IMR-90 (cell line): ENCODE measurements at regions not wholly inside any gene's neighbourhood (a gene's known extent, or its start where the extent isn't known, plus 50 kb on each side); places are given as distances from the start of the nearest gene placed in this dataset.

Source experiments
- ATAC-seq: fragments of 200-7000 bp; cut with Tn5 transposase; 2 replicates; pipeline ENCODE4 v1.9.1; 2020; ENCODE audit warnings: low read depth, mild to moderate bottlenecking, moderate library complexity
- BruUV-seq: library from RNA; stranded (reverse); fragments of 400-500 nt; replicated peaks from 2 replicates; lab custom pipeline; 2021; lab: Mats Ljungman, UMichigan
- CTCF ChIA-PET: fragments of 300-600 bp; formaldehyde crosslinking; extraction: SDS; loops from one replicate; lab custom pipeline; 2021; ENCODE audit warnings: antibody characterized with exemption; lab: Yijun Ruan, JAX
- POLR2A ChIA-PET: fragments of 300-600 bp; sonication (Branson Sonifier 250); formaldehyde crosslinking; loops from one replicate; lab custom pipeline; 2022; ENCODE audit warnings: antibody characterized with exemption; ENCODE audit not compliant: unreplicated experiment; lab: Charles Lee
- DNase-seq: peaks from one replicate; pipeline ENCODE4 v3.0.0; 2013
- H2AFZ ChIP-seq: replicated peaks from 2 replicates; pipeline ENCODE3; 2013; ENCODE audit warnings: low read length, mild to moderate bottlenecking; ENCODE audit not compliant: poor library complexity
- H2AK5ac ChIP-seq: 2 replicates; pipeline ENCODE4 v1.6.1; 2013; ENCODE audit warnings: low read depth, low read length, inconsistent platforms
- H2AK9ac ChIP-seq: replicated peaks from 2 replicates; pipeline ENCODE3; 2013; ENCODE audit warnings: mild to moderate bottlenecking, low read depth, low read length, moderate library complexity; ENCODE audit not compliant: poor library complexity
- H2BK120ac ChIP-seq: 2 replicates; pipeline ENCODE4 v1.6.1; 2013; ENCODE audit warnings: low read depth, low read length, inconsistent platforms
- H2BK15ac ChIP-seq: 3 replicates; pipeline ENCODE4 v1.6.1; 2013; ENCODE audit warnings: low read depth, low read length, inconsistent platforms
- H2BK20ac ChIP-seq: 2 replicates; pipeline ENCODE4 v1.6.1; 2013; ENCODE audit warnings: low read depth, mild to moderate bottlenecking, inconsistent platforms, low read length, moderate library complexity
- H2BK5ac ChIP-seq: 2 replicates; pipeline ENCODE4 v1.6.1; 2013; ENCODE audit warnings: mild to moderate bottlenecking, low read depth, low read length, inconsistent platforms; ENCODE audit not compliant: poor library complexity, severe bottlenecking
- H3K14ac ChIP-seq: replicated peaks from 2 replicates; pipeline ENCODE4 v1.6.1; 2013; ENCODE audit warnings: low read depth, low read length, inconsistent platforms
- H3K18ac ChIP-seq: 2 replicates; pipeline ENCODE4 v1.6.1; 2013; ENCODE audit warnings: low read depth, low read length, control low read depth
- H3K23ac ChIP-seq: 2 replicates; pipeline ENCODE4 v1.6.1; 2013; ENCODE audit warnings: low read depth, low read length, inconsistent platforms
- H3K27ac ChIP-seq: 2 replicates; pipeline ENCODE4 v1.5.1; 2013; ENCODE audit warnings: mild to moderate bottlenecking, control low read depth, low read length; ENCODE audit not compliant: insufficient read depth
- H3K27me3 ChIP-seq: 2 replicates; pipeline ENCODE4 v1.6.1; 2013; ENCODE audit warnings: low read length; ENCODE audit not compliant: control insufficient read depth, insufficient read depth
- H3K36me3 ChIP-seq: 2 replicates; pipeline ENCODE4 v1.6.1; 2013; ENCODE audit warnings: low read length, mixed read lengths; ENCODE audit not compliant: control insufficient read depth, insufficient read depth
- H3K4ac ChIP-seq: 2 replicates; pipeline ENCODE4 v1.6.1; 2013; ENCODE audit warnings: low read depth, low read length, inconsistent platforms
- H3K4me1 ChIP-seq: 2 replicates; pipeline ENCODE4 v1.6.1; 2013; ENCODE audit warnings: low read length, mixed read lengths; ENCODE audit not compliant: control insufficient read depth, insufficient read depth
- H3K4me2 ChIP-seq: 2 replicates; pipeline ENCODE4 v1.6.1; 2013; ENCODE audit warnings: low read depth, mild to moderate bottlenecking, control low read depth, low read length, moderate library complexity
- H3K4me3 ChIP-seq: 2 replicates; pipeline ENCODE4 v1.5.1; 2013; ENCODE audit warnings: low read depth, mild to moderate bottlenecking, control low read depth, low read length, moderate library complexity; ENCODE audit not compliant: insufficient read depth
- H3K56ac ChIP-seq: 2 replicates; pipeline ENCODE4 v1.6.1; 2013; ENCODE audit warnings: low read length, inconsistent platforms; ENCODE audit not compliant: insufficient read depth; ENCODE audit errors: extremely low read depth
- H3K79me1 ChIP-seq, 2 experiments: 2 replicates each; pipeline ENCODE4 v1.6.1; 2013; ENCODE audit warnings: low read length in 2 of 2, inconsistent platforms in 1 of 2, low read depth in 1 of 2
- H3K9ac ChIP-seq: 2 replicates; pipeline ENCODE4 v1.6.1; 2013; ENCODE audit warnings: low read depth, low read length, control low read depth
- H3K9me1 ChIP-seq: 2 replicates; pipeline ENCODE4 v1.6.1; 2013; ENCODE audit warnings: low read length, inconsistent platforms; ENCODE audit not compliant: insufficient read depth
- H3K9me3 ChIP-seq: 2 replicates; pipeline ENCODE4 v1.6.1; 2013; ENCODE audit warnings: low read length; ENCODE audit not compliant: control insufficient read depth, insufficient read depth
- H4K20me1 ChIP-seq: 2 replicates; pipeline ENCODE4 v1.6.1; 2013; ENCODE audit warnings: low read length, inconsistent platforms; ENCODE audit not compliant: insufficient read depth
- H4K5ac ChIP-seq: 2 replicates; pipeline ENCODE4 v1.6.1; 2013; ENCODE audit warnings: mild to moderate bottlenecking, low read depth, low read length, control low read depth
- H4K8ac ChIP-seq, 2 experiments: 2 replicates each; pipeline ENCODE4 v1.6.1; 2013; ENCODE audit warnings: low read depth in 2 of 2, low read length in 2 of 2, control low read depth in 1 of 2, inconsistent platforms in 1 of 2
- H4K91ac ChIP-seq: 2 replicates; pipeline ENCODE4 v1.6.1; 2013; ENCODE audit warnings: low read depth, low read length, inconsistent platforms; ENCODE audit not compliant: insufficient read depth
- BHLHE40 ChIP-seq: fragments of 150-350 bp; IDR thresholded peaks from 2 replicates; pipeline ENCODE4 v1.6.1; 2016; ENCODE audit warnings: mild to moderate bottlenecking, low read depth, low read length
- CHD1 ChIP-seq: IDR thresholded peaks from 2 replicates; pipeline ENCODE4 v1.6.1; 2012; ENCODE audit warnings: low read depth, low read length, improper control_type of control experiment
- CTCF ChIP-seq: conservative IDR thresholded peaks from 2 replicates; pipeline ENCODE4 v1.5.1; 2012; ENCODE audit warnings: mild to moderate bottlenecking, low read depth, low read length, improper control_type of control experiment
- MAFK ChIP-seq: IDR thresholded peaks from 2 replicates; pipeline ENCODE4 v1.6.1; 2012; ENCODE audit warnings: low read depth, low read length, improper control_type of control experiment
- MAZ ChIP-seq: IDR thresholded peaks from 2 replicates; pipeline ENCODE4 v1.6.1; 2012; ENCODE audit warnings: low read depth, mild to moderate bottlenecking, low read length, improper control_type of control experiment, moderate library complexity, borderline replicate concordance
- NFE2L2 ChIP-seq: fragments of 150-350 bp; IDR thresholded peaks from 2 replicates; pipeline ENCODE4 v1.6.1; 2016; ENCODE audit warnings: low read depth, mild to moderate bottlenecking, low read length
- RCOR1 ChIP-seq: IDR thresholded peaks from 2 replicates; pipeline ENCODE4 v1.6.1; 2012; ENCODE audit warnings: mild to moderate bottlenecking, low read length, improper control_type of control experiment; ENCODE audit not compliant: insufficient replicate concordance
- SMC3 ChIP-seq: fragments of 150-350 bp; IDR thresholded peaks from 2 replicates; pipeline ENCODE4 v1.6.1; 2016; ENCODE audit warnings: low read depth, mild to moderate bottlenecking, antibody characterized with exemption, low read length, moderate library complexity
- WGBS, 2 experiments: methylation state at CpG; one replicate each; pipeline versions ENCODE4 v1.1.5 to v1.1.7; 2013; ENCODE audit warnings: missing lambda C conversion rate in 2 of 2; ENCODE audit not compliant: insufficient read length in 1 of 2; ENCODE audit errors: extremely low coverage in 2 of 2; 5-methylcytosine and 5-hydroxymethylcytosine counted together
- dilution Hi-C: fragments of 300-500 bp; cut with HindIII; formaldehyde crosslinking; loops from one replicate; pipeline ENCODE4 v1.14.3; 2018; ENCODE audit warnings: low sequenced_read_pairs; ENCODE audit not compliant: unreplicated experiment
- in situ Hi-C: fragments of 300-500 bp; cut with MboI; formaldehyde crosslinking; loops from 3 replicates; pipeline ENCODE4 v1.14.3; 2019; ENCODE audit warnings: low sequenced_read_pairs, inconsistent platforms, mixed read lengths
- intact Hi-C: fragments of 100-400 bp; cut with micrococcal nuclease; formaldehyde crosslinking; loops from 2 replicates; pipeline ENCODE4 v1.10.0; 2022
- TF ChIP-seq, protein P1 (sequence below): fragments of 150-350 bp; IDR thresholded peaks from 2 replicates; pipeline ENCODE4 v1.6.1; 2016; ENCODE audit warnings: low read depth, mild to moderate bottlenecking, low read length, moderate library complexity, borderline replicate concordance

- dilution Hi-C loops, result no loop called here
- no peak overlapping the region for H3K23ac ChIP-seq
These were observed 117.3 kb upstream of the POU2AF2 start for GRCh38 chr11:111128076-111128870.

More at GRCh38 chr11:111128076-111128870, 117.3 kb upstream of the POU2AF2 start:
- no peak overlapping the region for H3K9ac ChIP-seq
- no peak overlapping the region for H2AK9ac ChIP-seq
- no peaks in the 10 kb centered on the region for H3K4me1 ChIP-seq
- no peak for DNase-seq
- TF ChIP-seq RCOR1 (no peak), CTCF (no peak), MAFK (no peak), NFE2L2 (no peak), SMC3 (no peak), BHLHE40 (no peak), MAZ (no peak), CHD1 (no peak)
- TF ChIP-seq, protein P1, sequence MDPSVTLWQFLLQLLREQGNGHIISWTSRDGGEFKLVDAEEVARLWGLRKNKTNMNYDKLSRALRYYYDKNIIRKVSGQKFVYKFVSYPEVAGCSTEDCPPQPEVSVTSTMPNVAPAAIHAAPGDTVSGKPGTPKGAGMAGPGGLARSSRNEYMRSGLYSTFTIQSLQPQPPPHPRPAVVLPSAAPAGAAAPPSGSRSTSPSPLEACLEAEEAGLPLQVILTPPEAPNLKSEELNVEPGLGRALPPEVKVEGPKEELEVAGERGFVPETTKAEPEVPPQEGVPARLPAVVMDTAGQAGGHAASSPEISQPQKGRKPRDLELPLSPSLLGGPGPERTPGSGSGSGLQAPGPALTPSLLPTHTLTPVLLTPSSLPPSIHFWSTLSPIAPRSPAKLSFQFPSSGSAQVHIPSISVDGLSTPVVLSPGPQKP, result no peak
- no CpG with 5 or more reads among the region's 3 CpGs for WGBS, 2 experiments
- no peak overlapping the region for H3K14ac ChIP-seq
- H3K4me3 ChIP-seq, result no peak overlapping the region
- H4K20me1 ChIP-seq, result no peaks in the 10 kb centered on the region
- BruUV-seq, result no TSS peak
- H3K36me3 ChIP-seq, result no peaks in the 10 kb centered on the region
- ATAC-seq, result no peak
- H2AK5ac ChIP-seq, result no peak overlapping the region
- H4K91ac ChIP-seq, result no peak overlapping the region
- no peak overlapping the region for H2BK15ac ChIP-seq
- H3K27ac ChIP-seq, result no peak overlapping the region
- H3K18ac ChIP-seq, result no peak overlapping the region
- H3K4me2 ChIP-seq, result no peak overlapping the region
- H3K56ac ChIP-seq, result no peak overlapping the region
- H3K4ac ChIP-seq, result no peak overlapping the region
- H3K9me3 ChIP-seq, result no peaks in the 10 kb centered on the region
- no peak overlapping the region for H4K8ac ChIP-seq
- ChIA-PET CTCF (interaction anchor here (0.6 kb wide), 1 partner anchor 53 kb away, joined by 8 read pairs; no protein-coding TSS in a partner anchor), POLR2A (no interaction called here)
- no peaks in the 10 kb centered on the region for H3K79me1 ChIP-seq
- H4K5ac ChIP-seq, result no peak overlapping the region
- intact Hi-C loops (no loop called here), in situ Hi-C loops (no loop called here)
- H3K9me1 ChIP-seq, result no peaks in the 10 kb centered on the region
- H2BK120ac ChIP-seq, result no peak overlapping the region
- no peak overlapping the region for H2BK20ac ChIP-seq
- H3K27me3 ChIP-seq, result peaks cover 5% of the 10 kb centered on the region; the same call in 1 of the 2 replicates
- H2AFZ ChIP-seq, result no peak overlapping the region
- no peak overlapping the region for H2BK5ac ChIP-seq
